ENCODE measurements at regions not wholly inside any gene's neighbourhood (a gene's known extent, or its start where the extent isn't known, plus 50 kb on each side); places are given as distances from the start of the nearest gene placed in this dataset.

DNA sequence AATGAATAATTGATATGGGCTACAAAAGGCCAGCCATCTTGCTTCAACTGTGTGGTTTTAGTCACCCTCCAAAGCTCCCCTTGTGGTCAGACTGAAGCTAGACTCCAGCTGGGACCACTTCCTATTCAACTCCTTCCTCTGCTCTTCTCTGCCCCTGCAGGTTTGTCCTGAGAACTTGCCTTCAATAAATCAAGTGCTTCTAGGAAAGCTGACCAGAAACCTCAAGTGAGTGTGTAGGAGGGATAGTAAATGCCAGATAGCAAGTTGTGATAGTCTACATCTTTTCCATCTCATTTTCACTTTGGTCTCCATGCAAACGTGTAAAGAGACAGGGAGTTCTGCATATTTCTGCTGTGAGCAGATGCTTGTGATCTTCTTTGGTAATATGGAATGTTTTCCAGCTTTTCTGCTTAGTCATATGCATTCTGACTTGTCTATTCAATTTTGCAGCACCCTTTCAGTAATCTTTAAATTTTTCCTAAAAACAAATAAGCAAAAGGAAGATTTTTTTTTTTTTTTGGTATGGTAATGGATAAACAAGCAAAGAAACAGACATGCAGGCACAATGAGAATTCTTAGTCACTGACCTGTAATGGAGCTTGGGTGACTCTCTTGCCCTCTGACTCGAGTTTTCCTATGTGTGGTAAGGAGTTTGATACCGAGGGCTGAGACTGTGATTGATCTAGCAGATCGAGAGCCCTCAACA is 201.3 kb upstream of the BTBD3 start:
- no peak for ATAC-seq
- 38 to 57% methylated on average over 4 of the region's 4 CpGs for WGBS, 2 donors (ENCODE audit: low coverage in 1 of 2)
- Histone ChIP-seq H3K9me3 (no peaks in the 10 kb centered on the region), H3K36me3 (no peaks in the 10 kb centered on the region), H3K27ac (no peak overlapping the region), H3K4me3 (no peak overlapping the region), H3K27me3 (no peaks in the 10 kb centered on the region), H3K4me1 (no peaks in the 10 kb centered on the region)
- TF ChIP-seq, protein P1, sequence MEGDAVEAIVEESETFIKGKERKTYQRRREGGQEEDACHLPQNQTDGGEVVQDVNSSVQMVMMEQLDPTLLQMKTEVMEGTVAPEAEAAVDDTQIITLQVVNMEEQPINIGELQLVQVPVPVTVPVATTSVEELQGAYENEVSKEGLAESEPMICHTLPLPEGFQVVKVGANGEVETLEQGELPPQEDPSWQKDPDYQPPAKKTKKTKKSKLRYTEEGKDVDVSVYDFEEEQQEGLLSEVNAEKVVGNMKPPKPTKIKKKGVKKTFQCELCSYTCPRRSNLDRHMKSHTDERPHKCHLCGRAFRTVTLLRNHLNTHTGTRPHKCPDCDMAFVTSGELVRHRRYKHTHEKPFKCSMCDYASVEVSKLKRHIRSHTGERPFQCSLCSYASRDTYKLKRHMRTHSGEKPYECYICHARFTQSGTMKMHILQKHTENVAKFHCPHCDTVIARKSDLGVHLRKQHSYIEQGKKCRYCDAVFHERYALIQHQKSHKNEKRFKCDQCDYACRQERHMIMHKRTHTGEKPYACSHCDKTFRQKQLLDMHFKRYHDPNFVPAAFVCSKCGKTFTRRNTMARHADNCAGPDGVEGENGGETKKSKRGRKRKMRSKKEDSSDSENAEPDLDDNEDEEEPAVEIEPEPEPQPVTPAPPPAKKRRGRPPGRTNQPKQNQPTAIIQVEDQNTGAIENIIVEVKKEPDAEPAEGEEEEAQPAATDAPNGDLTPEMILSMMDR (IDR thresholded peaks at IDR 0.05): peak in 1 of 4 experiments; percentile 15
- no peak for TF ChIP-seq EP300 (IDR thresholded peaks at IDR 0.05)
- TF ChIP-seq POLR2A (IDR thresholded peaks at IDR 0.05): no peak
- TF ChIP-seq POLR2AphosphoS5 (IDR thresholded peaks at IDR 0.05): no peak

DNA sequence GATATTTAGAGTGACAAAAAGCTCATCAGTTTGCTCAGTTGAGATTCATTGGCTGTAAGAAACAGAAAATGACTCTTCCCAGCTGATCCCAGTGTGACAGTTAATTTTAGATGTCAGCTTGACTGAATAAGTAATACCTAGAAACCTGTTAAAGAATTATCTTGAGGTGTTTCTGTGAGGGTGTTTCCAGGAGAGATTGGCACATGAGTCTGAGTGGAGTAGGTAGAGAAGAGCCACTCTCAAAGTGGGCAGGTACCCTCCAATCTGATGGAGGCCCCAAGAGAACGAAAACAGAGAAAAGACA is 200.8 kb upstream of the BTBD3 start:
- TF ChIP-seq, protein P1 (IDR thresholded peaks at IDR 0.05): no peak
- no peak for TF ChIP-seq EP300 (IDR thresholded peaks at IDR 0.05)
- no peak for TF ChIP-seq POLR2AphosphoS5 (IDR thresholded peaks at IDR 0.05)
- TF ChIP-seq POLR2A (IDR thresholded peaks at IDR 0.05): no peak
- no peak overlapping the region for H3K4me3 ChIP-seq
- no peak overlapping the region for H3K27ac ChIP-seq
- no peaks in the 10 kb centered on the region for H3K9me3 ChIP-seq
- no peak for ATAC-seq
- WGBS, 2 donors (ENCODE audit: low coverage in 1 of 2): 91 to 100% methylated on average over 1 of the region's 1 CpG
- no peaks in the 10 kb centered on the region for H3K36me3 ChIP-seq
- no peaks in the 10 kb centered on the region for H3K27me3 ChIP-seq
- no peaks in the 10 kb centered on the region for H3K4me1 ChIP-seq

DNA sequence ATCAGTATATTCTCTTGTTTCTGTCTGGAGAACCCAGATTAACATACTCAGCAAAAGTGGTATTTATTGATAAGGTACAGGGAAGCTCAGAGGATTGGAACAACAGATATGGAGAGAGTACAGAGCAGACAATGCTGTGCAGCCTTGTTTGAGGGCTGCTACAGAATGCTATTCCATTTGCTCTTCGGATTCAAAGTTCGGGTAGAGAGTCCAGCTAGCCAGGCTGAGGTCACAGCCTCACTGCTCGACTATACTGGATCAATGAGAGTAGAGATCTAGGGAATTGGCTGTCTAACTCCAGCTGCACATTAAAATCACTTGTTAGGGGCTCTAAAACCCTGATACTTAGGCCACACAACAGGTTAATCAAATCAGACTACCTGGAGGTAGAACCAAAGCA is 200.1 kb upstream of the BTBD3 start:
- Histone ChIP-seq H3K4me3 (no peak overlapping the region), H3K36me3 (no peaks in the 10 kb centered on the region), H3K9me3 (no peaks in the 10 kb centered on the region), H3K27me3 (no peaks in the 10 kb centered on the region), H3K4me1 (no peaks in the 10 kb centered on the region), H3K27ac (no peak overlapping the region)
- 82 to 85% methylated on average over 3 of the region's 3 CpGs for WGBS, 2 donors (ENCODE audit: low coverage in 1 of 2)
- TF ChIP-seq POLR2AphosphoS5 (IDR thresholded peaks at IDR 0.05) (no peak), POLR2A (IDR thresholded peaks at IDR 0.05) (no peak), EP300 (IDR thresholded peaks at IDR 0.05) (no peak)
- TF ChIP-seq, protein P1 (IDR thresholded peaks at IDR 0.05): no peak
- ATAC-seq: no peak

DNA sequence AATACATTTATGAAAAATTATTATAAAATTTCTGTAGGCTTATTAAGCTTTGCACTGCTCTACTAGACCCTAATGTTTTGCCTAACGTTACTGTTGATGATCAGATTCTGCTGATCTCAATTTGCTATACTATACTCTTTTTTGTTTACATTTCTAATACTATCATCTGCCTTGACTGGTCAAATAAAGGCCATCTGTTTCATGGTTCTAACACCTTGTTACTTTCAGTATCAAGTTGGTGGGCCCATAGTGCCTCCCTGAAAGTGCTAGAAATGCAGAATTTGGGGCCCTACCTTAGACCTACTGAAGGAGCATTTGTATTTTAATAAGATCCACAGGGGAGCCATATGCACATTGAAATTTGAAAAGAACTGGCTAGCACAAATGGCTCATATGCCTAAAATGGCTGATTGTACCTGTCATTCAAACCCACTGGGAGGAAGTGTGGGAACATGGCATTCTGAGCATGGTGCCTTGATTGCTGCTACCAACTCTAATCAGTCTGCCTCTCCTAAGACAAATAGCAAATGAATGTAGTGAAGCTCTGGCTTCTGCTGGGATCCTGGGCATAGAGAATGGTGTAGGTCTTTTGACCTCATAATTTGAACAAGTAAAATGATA is 199.1 kb upstream of the BTBD3 start:
- H3K4me3 ChIP-seq: no peak overlapping the region
- no peaks in the 10 kb centered on the region for H3K27me3 ChIP-seq
- no peak overlapping the region for H3K27ac ChIP-seq
- TF ChIP-seq POLR2AphosphoS5 (IDR thresholded peaks at IDR 0.05): no peak
- no peaks in the 10 kb centered on the region for H3K9me3 ChIP-seq
- WGBS, 2 donors (ENCODE audit: low coverage in 1 of 2): 63 to 82% methylated on average over 1 of the region's 1 CpG
- no peak for ATAC-seq
- no peaks in the 10 kb centered on the region for H3K36me3 ChIP-seq
- no peaks in the 10 kb centered on the region for H3K4me1 ChIP-seq

DNA sequence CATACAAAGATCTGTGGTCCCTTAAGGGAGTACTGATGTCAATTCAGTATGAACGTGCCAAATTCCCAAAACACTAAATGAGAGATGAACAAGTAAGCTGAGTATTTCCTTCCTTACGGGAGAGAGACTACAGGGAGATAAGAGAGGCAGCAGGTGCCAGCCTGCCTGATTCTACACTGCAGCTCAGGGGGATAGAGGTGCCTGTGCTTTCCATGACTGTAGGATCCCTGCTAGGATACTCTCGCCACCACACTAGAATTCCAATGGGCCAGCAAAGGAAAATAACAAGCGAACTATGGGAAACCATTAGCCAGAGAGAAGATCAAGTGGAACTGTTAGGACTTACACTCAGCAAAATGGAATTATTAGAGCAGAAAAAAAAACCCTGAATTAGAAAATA is 198.5 kb upstream of the BTBD3 start:
- no peak for ATAC-seq
- H3K27me3 ChIP-seq: no peaks in the 10 kb centered on the region
- TF ChIP-seq EP300 (IDR thresholded peaks at IDR 0.05): no peak
- TF ChIP-seq POLR2AphosphoS5 (IDR thresholded peaks at IDR 0.05): no peak
- TF ChIP-seq, protein P1 (IDR thresholded peaks at IDR 0.05): no peak
- no peak for TF ChIP-seq POLR2A (IDR thresholded peaks at IDR 0.05)
- H3K27ac ChIP-seq: no peak overlapping the region
- H3K4me3 ChIP-seq: no peak overlapping the region
- 48 to 57% methylated on average over 3 of the region's 4 CpGs for WGBS, 2 donors (ENCODE audit: low coverage in 1 of 2)
- H3K36me3 ChIP-seq: no peaks in the 10 kb centered on the region
- no peaks in the 10 kb centered on the region for H3K9me3 ChIP-seq
- no peaks in the 10 kb centered on the region for H3K4me1 ChIP-seq
